Esophagus muscularis mucosa (tissue), 4 donors: ENCODE measurements at regions not wholly inside any gene's neighbourhood (a gene's known extent, or its start where the extent isn't known, plus 50 kb on each side); places are given as distances from the start of the nearest gene placed in this dataset.

Experiments used
- CTCF ChIP-seq, 3 experiments: fragments of 200-600 bp in 2 of 3; fragments of 450-650 bp in 1 of 3; sonication (generic) in 2 of 3; IDR thresholded peaks; one replicate each; pipeline ENCODE4 v1.5.1; 2017 to 2019; ENCODE audit warnings: antibody characterized with exemption in 3 of 3, mild to moderate bottlenecking in 2 of 3, moderate library complexity in 1 of 3
- EP300 ChIP-seq: sonication (generic); formaldehyde crosslinking; IDR thresholded peaks from one replicate; pipeline ENCODE4 v1.6.1; 2017; ENCODE audit warnings: antibody characterized with exemption
- POLR2A ChIP-seq: fragments of 450-650 bp; IDR thresholded peaks from one replicate; pipeline ENCODE4 v1.6.1; 2017; ENCODE audit warnings: antibody characterized with exemption, moderate library complexity, mild to moderate bottlenecking, low read depth
- POLR2AphosphoS5 ChIP-seq, 2 donors: sonication (generic); formaldehyde crosslinking; IDR thresholded peaks; one replicate each; pipeline ENCODE4 v1.6.1; 2017; ENCODE audit warnings: antibody characterized with exemption in 2 of 2

GRCh38 chr10:10351451-10351850 lies 666.2 kb upstream of the CELF2 start:
- TF ChIP-seq POLR2AphosphoS5 (IDR thresholded peaks at IDR 0.05) (no peak), POLR2A (no peak), CTCF (IDR thresholded peaks at IDR 0.05) (no peak), EP300 (no peak)
